ENCODE measurements at regions not wholly inside any gene's neighbourhood (a gene's known extent, or its start where the extent isn't known, plus 50 kb on each side); places are given as distances from the start of the nearest gene placed in this dataset.
"Not testable (repeated sequence)": the region's sequence is repeated elsewhere in the genome, so short reads cannot be mapped to it uniquely, and the experiment has no call there.

GRCh38 chr4:164239433-164239832 lies 514.5 kb upstream of the SMIM31 start:
- DNase-seq, result no peak

GRCh38 chr4:164239976-164240375 lies 514.0 kb upstream of the SMIM31 start:
- no peak for DNase-seq

GRCh38 chr4:164251257-164251656 lies 502.7 kb upstream of the SMIM31 start:
- no peak for DNase-seq

GRCh38 chr4:164252286-164252685 lies 501.6 kb upstream of the SMIM31 start:
- no peak for DNase-seq

GRCh38 chr4:164261831-164262230 lies 492.1 kb upstream of the SMIM31 start:
- no peak for DNase-seq

GRCh38 chr4:164262508-164262907 lies 491.4 kb upstream of the SMIM31 start:
- not testable (repeated sequence) for DNase-seq

- DNase-seq, result not testable (repeated sequence)
These were observed 476.5 kb upstream of the SMIM31 start for GRCh38 chr4:164277414-164277813.

GRCh38 chr4:164287173-164287572 lies 466.8 kb upstream of the SMIM31 start:
- DNase-seq, result no peak

- no peak for DNase-seq
These were observed 465.4 kb upstream of the SMIM31 start for GRCh38 chr4:164288578-164288977.

GRCh38 chr4:164293203-164293602 lies 460.7 kb upstream of the SMIM31 start:
- no peak for DNase-seq

GRCh38 chr4:164293743-164294142 lies 460.2 kb upstream of the SMIM31 start:
- DNase-seq, result no peak

GRCh38 chr4:164301430-164301829 lies 452.5 kb upstream of the SMIM31 start:
- no peak for DNase-seq

GRCh38 chr4:164304101-164304639 lies 449.8 kb upstream of the SMIM31 start:
- DNase-seq, result no peak

- no peak for DNase-seq
These were observed 449.1 kb upstream of the SMIM31 start for GRCh38 chr4:164304861-164305260.

GRCh38 chr4:164307262-164307661 lies 446.7 kb upstream of the SMIM31 start:
- no peak for DNase-seq

GRCh38 chr4:164312671-164313070 lies 441.3 kb upstream of the SMIM31 start:
- no peak for DNase-seq

GRCh38 chr4:164313853-164314252 lies 440.1 kb upstream of the SMIM31 start:
- no peak for DNase-seq

GRCh38 chr4:164318350-164318749 lies 435.6 kb upstream of the SMIM31 start:
- DNase-seq, result no peak

GRCh38 chr4:164319688-164320087 lies 434.2 kb upstream of the SMIM31 start:
- no peak for DNase-seq

GRCh38 chr4:164320847-164321246 lies 433.1 kb upstream of the SMIM31 start:
- DNase-seq, result no peak

- DNase-seq, result no peak
These were observed 427.9 kb upstream of the SMIM31 start for GRCh38 chr4:164326056-164326455.

GRCh38 chr4:164337219-164337944 lies 416.5 kb upstream of the SMIM31 start:
- DNase-seq, result no peak

GRCh38 chr4:164343472-164343976 lies 410.4 kb upstream of the SMIM31 start:
- DNase-seq, result no peak

- DNase-seq, result no peak
These were observed 408.2 kb upstream of the SMIM31 start for GRCh38 chr4:164345756-164346155.

GRCh38 chr4:164350061-164350460 lies 403.9 kb upstream of the SMIM31 start:
- DNase-seq, result no peak
